CD14-positive monocyte (primary cell): ENCODE measurements at regions not wholly inside any gene's neighbourhood (a gene's known extent, or its start where the extent isn't known, plus 50 kb on each side); places are given as distances from the start of the nearest gene placed in this dataset.

ENCODE experiments used
- DNase-seq, 3 donors: peaks; one replicate each; pipeline ENCODE4 v3.0.0-alpha.2; 2011 to 2022
- H2AFZ ChIP-seq: 2 replicates; pipeline ENCODE4 v1.6.0; 2012; ENCODE audit warnings: mild to moderate bottlenecking, low read depth, low read length, inconsistent platforms; ENCODE audit not compliant: insufficient read depth, poor library complexity, severe bottlenecking
- H3K27ac ChIP-seq, 2 donors: 1 replicate in 1 of 2; 2 replicates in 1 of 2; pipeline ENCODE4 v1.5.1; 2012 to 2013; ENCODE audit warnings: low read length in 2 of 2, control low read depth in 1 of 2, inconsistent platforms in 1 of 2, low read depth in 1 of 2, mild to moderate bottlenecking in 1 of 2
- H3K27me3 ChIP-seq, 2 donors: one replicate each; pipeline versions ENCODE4 v1.6.0 to v1.6.1; 2011 to 2013; ENCODE audit warnings: low read length in 2 of 2; ENCODE audit not compliant: control insufficient read depth in 2 of 2, insufficient read depth in 2 of 2
- H3K36me3 ChIP-seq, 2 donors: replicated peaks in 1 of 2; 1 replicate in 1 of 2; 2 replicates in 1 of 2; pipeline versions ENCODE4 v1.5.1 to v1.6.1; 2012 to 2013; ENCODE audit warnings: low read length in 2 of 2, control low read depth in 1 of 2, inconsistent platforms in 1 of 2, mild to moderate bottlenecking in 1 of 2; ENCODE audit not compliant: insufficient read depth in 2 of 2, control insufficient read depth in 1 of 2
- H3K4me1 ChIP-seq, 2 donors: 1 replicate in 1 of 2; 2 replicates in 1 of 2; pipeline versions ENCODE4 v1.5.1 to v1.6.1; 2012 to 2013; ENCODE audit warnings: low read length in 2 of 2, control low read depth in 1 of 2, inconsistent platforms in 1 of 2, mild to moderate bottlenecking in 1 of 2, moderate library complexity in 1 of 2; ENCODE audit not compliant: insufficient read depth in 2 of 2, control insufficient read depth in 1 of 2
- H3K4me2 ChIP-seq: replicated peaks from 2 replicates; pipeline ENCODE3; 2012; ENCODE audit warnings: low read length, moderate library complexity, mild to moderate bottlenecking; ENCODE audit not compliant: poor library complexity, severe bottlenecking; ENCODE audit errors: extremely low read depth
- H3K4me3 ChIP-seq, 3 experiments: fragments of 200-600 bp in 1 of 3; sonication (generic) in 1 of 3; replicated peaks in 1 of 3; 1 replicate in 2 of 3; 2 replicates in 1 of 3; pipeline ENCODE4 v1.5.1; 2011 to 2013; ENCODE audit warnings: low read length in 3 of 3, mild to moderate bottlenecking in 3 of 3, control low read depth in 2 of 3, low read depth in 2 of 3, inconsistent platforms in 1 of 3, moderate library complexity in 1 of 3
- H3K79me2 ChIP-seq: 2 replicates; pipeline ENCODE4 v1.6.0; 2012; ENCODE audit warnings: mild to moderate bottlenecking, control low read depth, inconsistent platforms, low read length, moderate library complexity; ENCODE audit not compliant: insufficient read depth
- H3K9ac ChIP-seq: 2 replicates; pipeline ENCODE4 v1.6.0; 2017; ENCODE audit warnings: low read length, mild to moderate bottlenecking; ENCODE audit not compliant: insufficient read depth, poor library complexity, severe bottlenecking
- H3K9me3 ChIP-seq, 2 donors: replicated peaks in 1 of 2; 1 replicate in 1 of 2; 2 replicates in 1 of 2; pipeline versions ENCODE4 v1.5.1 to v1.6.1; 2012 to 2013; ENCODE audit warnings: low read length in 2 of 2, control low read depth in 1 of 2; ENCODE audit not compliant: control insufficient read depth in 1 of 2, insufficient read depth in 1 of 2
- H4K20me1 ChIP-seq: 2 replicates; pipeline ENCODE4 v1.6.0; 2012; ENCODE audit warnings: mild to moderate bottlenecking, low read length, control low read depth, moderate library complexity; ENCODE audit not compliant: insufficient read depth
- H3K27ac Mint-ChIP-seq, 7 donors: one replicate each; pipeline ENCODE4 v1.8.0; 2020; ENCODE audit warnings: mild to moderate bottlenecking in 7 of 7, mixed read lengths in 7 of 7, moderate library complexity in 6 of 7, inconsistent platforms in 2 of 7
- H3K27me3 Mint-ChIP-seq, 3 donors: one replicate each; pipeline ENCODE4 v1.8.0; 2021 to 2022; ENCODE audit warnings: low read depth in 3 of 3, mild to moderate bottlenecking in 3 of 3, mixed read lengths in 3 of 3, moderate library complexity in 3 of 3, inconsistent platforms in 1 of 3
- H3K36me3 Mint-ChIP-seq, 2 donors: one replicate each; pipeline ENCODE4 v1.8.0; 2020; ENCODE audit warnings: mixed read lengths in 2 of 2, inconsistent platforms in 1 of 2, mild to moderate bottlenecking in 1 of 2
- H3K4me1 Mint-ChIP-seq: one replicate; pipeline ENCODE4 v1.8.0; 2020; ENCODE audit warnings: mild to moderate bottlenecking, mixed read lengths
- H3K4me3 Mint-ChIP-seq, 2 donors: one replicate each; pipeline ENCODE4 v1.8.0; 2020; ENCODE audit warnings: mild to moderate bottlenecking in 2 of 2, mixed read lengths in 2 of 2, moderate library complexity in 1 of 2
- H3K9me3 Mint-ChIP-seq, 7 donors: one replicate each; pipeline ENCODE4 v1.8.0; 2020 to 2022; ENCODE audit warnings: mixed read lengths in 7 of 7, mild to moderate bottlenecking in 6 of 7, moderate library complexity in 6 of 7, inconsistent platforms in 2 of 7
- CTCF ChIP-seq: fragments of 200-600 bp; IDR thresholded peaks from one replicate; pipeline ENCODE4 v1.8.0; 2022; ENCODE audit warnings: antibody characterized with exemption, mild to moderate bottlenecking
- WGBS: methylation state at CpG from one replicate; pipeline ENCODE4 v1.1.5; 2013; ENCODE audit warnings: missing lambda C conversion rate; ENCODE audit not compliant: insufficient coverage; 5-methylcytosine and 5-hydroxymethylcytosine counted together
- intact Hi-C, 2 donors: fragments of 100-400 bp; cut with micrococcal nuclease; formaldehyde crosslinking; loops; one replicate each; pipeline versions ENCODE4 v1.15.0 to v1.15.1; 2023

- Histone ChIP-seq H2AFZ (no peak overlapping the region), H3K36me3 (no peaks in the 10 kb centered on the region), H3K4me3 (no peak overlapping the region), H3K4me2 (no peak overlapping the region), H3K9ac (no peak overlapping the region), H3K79me2 (no peaks in the 10 kb centered on the region), H3K4me1 (no peaks in the 10 kb centered on the region), H4K20me1 (no peaks in the 10 kb centered on the region), H3K27ac (no peak overlapping the region), H3K9me3 (peaks cover 0 to 2% of the 10 kb centered on the region in 2 donors), H3K27me3 (no peaks in the 10 kb centered on the region)
- Mint-ChIP-seq H3K4me3 (no peak overlapping the region), H3K9me3 (peaks cover 0 to 4% (median 0%) of the 10 kb centered on the region in 7 donors), H3K36me3 (no peaks in the 10 kb centered on the region), H3K27ac (no peak overlapping the region), H3K27me3 (peaks cover 0 to 4% (median 0%) of the 10 kb centered on the region in 3 donors), H3K4me1 (no peaks in the 10 kb centered on the region)
- no peak for TF ChIP-seq CTCF
- intact Hi-C loops: no loop called here
- no peak for DNase-seq
Observed at GRCh38 chr9:13554626-13555025, 275.1 kb upstream of the MPDZ start.

DNA sequence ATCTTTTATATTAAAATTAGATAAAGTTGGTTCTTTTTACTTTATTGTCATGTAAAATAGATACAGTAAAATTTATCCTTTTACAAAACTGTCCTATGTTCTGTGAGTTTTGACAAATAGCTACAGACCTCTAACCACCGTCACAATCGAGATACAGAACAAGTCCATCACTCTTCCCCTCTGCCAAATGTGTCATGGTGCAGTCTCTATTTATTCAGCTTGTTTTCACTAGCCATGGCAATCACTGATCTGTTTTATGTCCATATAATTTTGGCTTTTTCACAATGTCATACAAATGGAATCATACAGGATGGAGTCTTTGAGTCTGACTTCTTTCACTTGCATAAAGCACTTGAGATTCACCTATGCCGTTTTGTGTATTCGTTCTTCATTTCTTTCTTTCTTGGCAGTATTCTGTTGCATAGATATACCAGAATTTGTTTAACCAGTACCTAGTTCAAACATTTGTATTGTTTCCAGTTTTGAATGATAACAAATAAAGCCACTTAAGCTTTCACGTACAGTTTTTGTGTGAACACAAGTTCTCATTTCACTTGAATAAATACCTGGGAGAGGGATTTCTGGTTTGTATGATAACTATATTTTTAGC lies 273.2 kb upstream of the MPDZ start:
- Histone ChIP-seq H3K9ac (no peak overlapping the region), H3K9me3 (peaks cover 0 to 2% of the 10 kb centered on the region in 2 donors), H3K4me1 (no peaks in the 10 kb centered on the region), H2AFZ (no peak overlapping the region), H3K36me3 (no peaks in the 10 kb centered on the region), H3K4me2 (no peak overlapping the region), H3K79me2 (no peaks in the 10 kb centered on the region), H3K4me3 (no peak overlapping the region), H3K27me3 (no peaks in the 10 kb centered on the region), H3K27ac (no peak overlapping the region), H4K20me1 (no peaks in the 10 kb centered on the region)
- H3K9me3 Mint-ChIP-seq: peaks cover 0 to 4% (median 0%) of the 10 kb centered on the region in 7 donors
- no peak for DNase-seq
- no peak for TF ChIP-seq CTCF
- WGBS: no CpG with 5 or more reads among the region's 5 CpGs
- no peaks in the 10 kb centered on the region for H3K36me3 Mint-ChIP-seq
- no peak overlapping the region for H3K27ac Mint-ChIP-seq
- no peaks in the 10 kb centered on the region for H3K4me1 Mint-ChIP-seq
- no peak overlapping the region for H3K4me3 Mint-ChIP-seq
- intact Hi-C loops: no loop called here
- peaks cover 0 to 4% (median 0%) of the 10 kb centered on the region in 3 donors for H3K27me3 Mint-ChIP-seq
